Heart left ventricle (tissue), 16 donors: ENCODE measurements at regions not wholly inside any gene's neighbourhood (a gene's known extent, or its start where the extent isn't known, plus 50 kb on each side); places are given as distances from the start of the nearest gene placed in this dataset.

Experiments used
- ATAC-seq, 4 donors: fragments of 200-7000 bp; cut with Tn5 transposase; one replicate each; pipeline ENCODE4 v1.9.1; 2020 to 2022; ENCODE audit warnings: moderate library complexity in 4 of 4, mild to moderate bottlenecking in 3 of 4, moderate number of reproducible peaks in 1 of 4
- DNase-seq, 5 donors: peaks; one replicate each; pipeline ENCODE4 v3.0.0-alpha.2; 2020
- H3K27ac ChIP-seq, 12 donors: fragments of 200-600 bp; sonication (generic) in 4 of 12; one replicate each; pipeline versions ENCODE4 v1.5.0 to v1.8.0; 2016 to 2022; ENCODE audit warnings: mild to moderate bottlenecking in 2 of 12
- H3K27me3 ChIP-seq, 9 donors: fragments of 200-600 bp; sonication (generic) in 2 of 9; one replicate each; pipeline versions ENCODE4 v1.5.1 to v1.8.0; 2016 to 2022; ENCODE audit warnings: mild to moderate bottlenecking in 3 of 9
- H3K36me3 ChIP-seq, 9 donors: fragments of 200-600 bp; sonication (generic) in 2 of 9; one replicate each; pipeline versions ENCODE4 v1.5.0 to v1.8.0; 2018 to 2022; ENCODE audit warnings: mild to moderate bottlenecking in 2 of 9
- H3K4me1 ChIP-seq, 12 donors: fragments of 200-600 bp; sonication (generic) in 4 of 12; one replicate each; pipeline versions ENCODE4 v1.5.0 to v1.8.0; 2016 to 2022; ENCODE audit warnings: mild to moderate bottlenecking in 3 of 12
- H3K4me3 ChIP-seq, 12 donors: fragments of 200-600 bp; sonication (generic) in 4 of 12; one replicate each; pipeline versions ENCODE4 v1.5.0 to v1.8.0; 2017 to 2022; ENCODE audit warnings: mild to moderate bottlenecking in 9 of 12, moderate library complexity in 4 of 12
- H3K9me3 ChIP-seq, 12 donors: fragments of 200-600 bp; sonication (generic) in 4 of 12; one replicate each; pipeline versions ENCODE4 v1.5.0 to v1.8.0; 2016 to 2022; ENCODE audit warnings: mild to moderate bottlenecking in 1 of 12
- POLR2A ChIP-seq, 2 donors: fragments of 450-650 bp; IDR thresholded peaks; one replicate each; pipeline ENCODE4 v1.6.1; 2017; ENCODE audit warnings: antibody characterized with exemption in 2 of 2, mild to moderate bottlenecking in 2 of 2, moderate library complexity in 2 of 2
- WGBS, 4 donors: extraction: QIAGEN DNeasy Blood & Tissue Kit in 2 of 4; methylation state at CpG; one replicate each; pipeline versions ENCODE4 v1.1.5 to v1.1.7; 2013 to 2018; 5-methylcytosine and 5-hydroxymethylcytosine counted together
- intact Hi-C, 10 donors: fragments of 100-400 bp; cut with DNase I; formaldehyde crosslinking; loops; one replicate each; pipeline versions ENCODE4 v1.11.1 to v1.14.2; 2022
- TF ChIP-seq, protein P1 (sequence below), 12 donors: fragments of 200-600 bp; sonication (generic) in 4 of 12; IDR thresholded peaks; one replicate each; pipeline versions ENCODE4 v1.5.0 to v1.8.0; 2018 to 2022; ENCODE audit warnings: antibody characterized with exemption in 12 of 12, mild to moderate bottlenecking in 5 of 12
- donor health status: ischemic (EF 13 %, LVEDD 7.1; RV severe dilation, severe dysfunction).
- donor health status: healthy with polysubstance abuse.
- donor health status: DM: no; HTN: yes; CAD: no.
- donor health status: DM: no; HTN: no; CAD: no.
- donor health status: ischemic (EF 25% LVEDD 6.9; RV normal size, moderate dysfunction).
- donor health status: ischemic (EF 25% LVEDD 5.7; RV mildly dilated, moderate dysfunction).
- donor health status: healthy.
- donor health status: DM: yes; HTN: yes; CAD: no.
- donor health status: ischemic (EF 35%, LVEDD 5.7; RV mildly dilated, moderate dysfunction).
- donor health status: nonischemic (EF 11% LVEDD 7.7; RV severe dilation, severe dysfunction).
- donor health status: DM: yes; HTN: yes; CAD: no.
- donor health status: PGD.
- donor health status: ischemic (EF 29% LVEDD 5.4; RV normal size, mild dysfunction).
- donor health status: nonischemic (EF 23%, LVEDD 6.1; RV moderate dilation, normal function).

GRCh38 chr18:44065206-44065605 lies 615.5 kb upstream of the SETBP1 start:
- no peaks in the 10 kb centered on the region for H3K4me1 ChIP-seq
- no peaks in the 10 kb centered on the region for H3K9me3 ChIP-seq
- intact Hi-C loops, result no loop called here
- ATAC-seq, result no peak
- WGBS, 4 donors, result 62 to 77% (median 68%) methylated on average over 3 of the region's 3 CpGs
- no peak overlapping the region for H3K4me3 ChIP-seq
- H3K27me3 ChIP-seq, result no peaks in the 10 kb centered on the region
- H3K36me3 ChIP-seq, result no peaks in the 10 kb centered on the region
- DNase-seq, result no peak
- no peak overlapping the region for H3K27ac ChIP-seq
- TF ChIP-seq, protein P1, sequence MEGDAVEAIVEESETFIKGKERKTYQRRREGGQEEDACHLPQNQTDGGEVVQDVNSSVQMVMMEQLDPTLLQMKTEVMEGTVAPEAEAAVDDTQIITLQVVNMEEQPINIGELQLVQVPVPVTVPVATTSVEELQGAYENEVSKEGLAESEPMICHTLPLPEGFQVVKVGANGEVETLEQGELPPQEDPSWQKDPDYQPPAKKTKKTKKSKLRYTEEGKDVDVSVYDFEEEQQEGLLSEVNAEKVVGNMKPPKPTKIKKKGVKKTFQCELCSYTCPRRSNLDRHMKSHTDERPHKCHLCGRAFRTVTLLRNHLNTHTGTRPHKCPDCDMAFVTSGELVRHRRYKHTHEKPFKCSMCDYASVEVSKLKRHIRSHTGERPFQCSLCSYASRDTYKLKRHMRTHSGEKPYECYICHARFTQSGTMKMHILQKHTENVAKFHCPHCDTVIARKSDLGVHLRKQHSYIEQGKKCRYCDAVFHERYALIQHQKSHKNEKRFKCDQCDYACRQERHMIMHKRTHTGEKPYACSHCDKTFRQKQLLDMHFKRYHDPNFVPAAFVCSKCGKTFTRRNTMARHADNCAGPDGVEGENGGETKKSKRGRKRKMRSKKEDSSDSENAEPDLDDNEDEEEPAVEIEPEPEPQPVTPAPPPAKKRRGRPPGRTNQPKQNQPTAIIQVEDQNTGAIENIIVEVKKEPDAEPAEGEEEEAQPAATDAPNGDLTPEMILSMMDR (IDR thresholded peaks at IDR 0.05), result no peak
- no peak for TF ChIP-seq POLR2A (IDR thresholded peaks at IDR 0.05)

DNA sequence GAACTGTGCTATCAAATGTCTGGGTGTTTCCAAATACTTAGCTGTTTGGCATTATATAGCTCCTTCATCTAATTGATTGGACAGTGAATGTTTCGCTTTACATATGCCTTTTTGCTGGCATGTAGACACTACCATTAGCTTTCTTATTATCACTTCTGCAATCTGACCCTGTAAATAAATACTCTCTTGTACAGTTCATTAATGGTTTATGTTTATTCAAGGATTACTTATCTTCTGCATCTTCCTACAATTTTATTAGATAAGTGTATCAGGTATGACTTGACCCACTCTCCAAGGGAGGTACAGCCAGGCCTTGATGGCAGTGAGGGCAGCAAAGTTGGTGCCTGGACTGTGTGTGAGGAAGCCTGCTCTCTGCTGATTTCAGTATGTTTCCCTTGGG lies 614.1 kb upstream of the SETBP1 start:
- ATAC-seq, result no peak
- Histone ChIP-seq H3K9me3 (no peaks in the 10 kb centered on the region), H3K4me3 (no peak overlapping the region), H3K36me3 (no peaks in the 10 kb centered on the region), H3K27me3 (no peaks in the 10 kb centered on the region), H3K27ac (no peak overlapping the region), H3K4me1 (no peaks in the 10 kb centered on the region)
- intact Hi-C loops, result no loop called here
- DNase-seq, result no peak
- no peak for TF ChIP-seq POLR2A (IDR thresholded peaks at IDR 0.05)
- TF ChIP-seq, protein P1 (IDR thresholded peaks at IDR 0.05), result no peak
- WGBS, 4 donors, result 90 to 95% (median 93%) methylated on average over 1 of the region's 1 CpG

GRCh38 chr18:44067186-44067585 lies 613.5 kb upstream of the SETBP1 start:
- no peaks in the 10 kb centered on the region for H3K36me3 ChIP-seq
- no peaks in the 10 kb centered on the region for H3K9me3 ChIP-seq
- no peak overlapping the region for H3K27ac ChIP-seq
- no peak overlapping the region for H3K4me3 ChIP-seq
- ATAC-seq (no peak), DNase-seq (no peak)
- TF ChIP-seq, protein P1 (IDR thresholded peaks at IDR 0.05), result no peak
- TF ChIP-seq POLR2A (IDR thresholded peaks at IDR 0.05), result no peak
- no peaks in the 10 kb centered on the region for H3K27me3 ChIP-seq
- intact Hi-C loops, result no loop called here
- H3K4me1 ChIP-seq, result no peaks in the 10 kb centered on the region
- WGBS, 4 donors, result 89 to 91% (median 90%) methylated on average over 2 of the region's 2 CpGs

DNA sequence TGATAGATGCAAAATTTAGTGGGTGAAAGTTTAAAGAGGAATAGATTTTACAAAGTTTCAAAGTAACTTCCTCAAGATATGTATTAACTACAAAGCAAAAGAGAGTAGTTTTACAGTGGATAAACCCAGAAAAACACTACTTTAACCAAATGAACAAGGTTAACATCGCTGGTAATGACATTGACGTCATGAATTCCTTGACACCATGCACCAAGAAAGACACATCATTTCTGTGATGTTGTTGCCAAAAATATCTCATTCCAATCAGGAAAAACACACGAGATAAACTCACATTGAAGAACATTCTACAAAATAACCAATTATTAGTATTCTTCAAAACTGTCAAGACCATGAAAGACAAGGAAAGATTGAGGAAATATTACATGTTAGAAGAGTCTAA lies 605.6 kb upstream of the SETBP1 start:
- no peaks in the 10 kb centered on the region for H3K36me3 ChIP-seq
- no peak overlapping the region for H3K4me3 ChIP-seq
- no peaks in the 10 kb centered on the region for H3K27me3 ChIP-seq
- WGBS, 4 donors, result 56 to 67% (median 62%) methylated on average over 3 of the region's 3 CpGs
- TF ChIP-seq POLR2A (IDR thresholded peaks at IDR 0.05), result no peak
- TF ChIP-seq, protein P1 (IDR thresholded peaks at IDR 0.05), result no peak
- intact Hi-C loops, result no loop called here
- no peak overlapping the region for H3K27ac ChIP-seq
- DNase-seq (no peak), ATAC-seq (no peak)
- H3K4me1 ChIP-seq, result peaks cover 0 to 7% (median 0%) of the 10 kb centered on the region in 12 donors
- H3K9me3 ChIP-seq, result no peaks in the 10 kb centered on the region
